Lung microvascular endothelial cell (primary cell): ENCODE measurements at regions not wholly inside any gene's neighbourhood (a gene's known extent, or its start where the extent isn't known, plus 50 kb on each side); places are given as distances from the start of the nearest gene placed in this dataset.

ENCODE experiments used
- DNase-seq, 2 donors: peaks; one replicate each; pipeline versions ENCODE4 v3.0.0 to v3.0.0-alpha.2; 2010; ENCODE audit warnings: low read depth in 2 of 2

DNA sequence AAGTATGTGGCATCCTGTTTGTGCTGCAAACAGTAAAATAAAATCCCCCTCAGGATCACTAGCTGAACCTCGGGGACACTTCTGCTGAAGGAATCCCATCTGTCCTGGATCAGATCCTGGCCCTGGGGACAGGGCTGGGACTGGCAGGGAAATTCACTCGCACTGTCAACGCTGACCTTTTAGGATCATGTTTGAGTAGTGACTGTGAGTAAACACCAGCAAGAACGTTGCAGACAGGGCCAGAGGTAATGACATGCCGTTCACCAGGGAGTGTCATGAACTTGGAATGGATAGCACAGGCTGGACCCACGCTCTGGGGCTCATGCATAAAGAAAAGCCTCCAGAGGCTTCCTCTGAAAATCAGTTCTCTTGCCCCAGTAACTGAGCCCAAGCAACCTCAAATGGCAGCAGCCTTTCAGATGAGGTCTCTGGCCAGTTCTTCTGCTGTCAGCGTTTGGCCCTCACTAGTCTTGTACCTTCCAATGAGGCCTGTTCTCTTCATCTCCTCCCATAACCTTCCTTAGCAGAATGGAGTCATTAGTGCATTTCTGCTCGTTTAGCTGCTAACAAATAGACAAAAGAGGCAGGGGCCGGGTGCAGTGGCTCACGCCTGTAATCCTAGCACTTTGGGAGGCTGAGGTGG, 51.0 kb upstream of the BARX2 start:
- no peak for DNase-seq

DNA sequence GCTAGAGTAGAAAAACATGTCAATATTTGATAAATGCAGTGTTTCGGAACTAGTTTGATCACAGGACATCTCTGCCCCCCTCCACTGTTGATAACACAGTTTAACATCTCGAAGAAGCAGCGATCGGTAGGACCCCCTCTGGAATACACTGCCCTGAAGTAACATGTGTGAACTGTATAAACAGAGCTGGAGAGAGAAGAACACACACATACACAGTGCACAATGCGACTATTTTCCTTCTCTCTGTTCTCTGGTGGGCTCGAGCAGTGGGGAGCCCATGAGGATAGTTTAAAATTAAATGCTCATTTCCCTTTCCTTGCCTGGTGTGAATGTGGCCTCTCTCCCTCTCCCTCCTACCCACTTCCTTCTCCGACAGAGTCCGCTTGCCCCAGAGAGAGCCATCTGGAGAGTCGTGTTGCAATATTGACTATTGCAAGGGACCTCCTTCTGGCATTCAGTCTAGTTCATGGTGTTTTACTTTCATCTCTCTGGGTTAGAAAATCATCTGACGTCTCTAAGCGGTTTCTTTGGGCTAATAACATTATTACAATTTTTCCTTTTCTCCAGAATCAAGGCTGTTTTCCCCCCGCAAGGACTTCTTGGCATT, 51.6 kb upstream of the BARX2 start:
- DNase-seq, result no peak

DNA sequence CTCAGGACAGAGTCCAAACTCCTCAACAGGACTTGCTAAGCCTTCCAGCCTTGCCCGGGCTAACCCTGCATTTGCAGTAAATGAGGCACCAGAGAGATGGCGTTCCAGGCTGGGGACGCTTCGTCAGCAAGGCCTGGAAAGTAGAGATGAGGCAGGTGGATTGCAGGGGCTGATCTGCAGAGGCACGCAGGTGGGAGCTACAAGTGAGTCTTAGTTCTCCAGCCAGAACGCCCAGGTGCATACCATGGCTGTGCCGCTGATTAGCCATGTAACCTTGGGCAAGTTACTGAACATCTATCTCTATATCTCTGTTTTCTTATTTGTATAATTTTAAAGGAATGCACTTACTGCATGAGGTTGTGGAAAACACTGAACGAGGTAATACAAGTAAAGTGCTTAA, 52.7 kb upstream of the BARX2 start:
- DNase-seq, result no peak

DNA sequence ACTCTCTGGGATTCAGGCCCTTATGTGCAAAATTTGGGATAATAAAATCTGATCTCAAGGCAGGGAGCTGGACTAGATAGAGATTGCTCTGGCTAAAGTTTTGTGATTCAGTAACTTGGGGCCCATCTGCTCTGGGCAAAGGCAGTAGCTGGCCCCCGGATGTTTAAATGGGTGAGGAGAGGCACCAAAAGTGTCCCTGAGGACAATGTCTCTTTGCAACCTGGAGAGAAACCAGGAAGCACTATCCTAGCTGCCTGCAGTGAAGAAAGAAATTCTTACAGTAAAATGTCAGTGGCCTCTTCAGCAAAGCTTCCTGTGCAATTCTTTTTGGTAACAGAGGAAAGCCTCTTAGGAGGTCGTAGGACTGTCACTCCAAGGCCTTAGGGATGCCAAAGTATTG, 54.6 kb upstream of the BARX2 start:
- DNase-seq, result no peak

DNA sequence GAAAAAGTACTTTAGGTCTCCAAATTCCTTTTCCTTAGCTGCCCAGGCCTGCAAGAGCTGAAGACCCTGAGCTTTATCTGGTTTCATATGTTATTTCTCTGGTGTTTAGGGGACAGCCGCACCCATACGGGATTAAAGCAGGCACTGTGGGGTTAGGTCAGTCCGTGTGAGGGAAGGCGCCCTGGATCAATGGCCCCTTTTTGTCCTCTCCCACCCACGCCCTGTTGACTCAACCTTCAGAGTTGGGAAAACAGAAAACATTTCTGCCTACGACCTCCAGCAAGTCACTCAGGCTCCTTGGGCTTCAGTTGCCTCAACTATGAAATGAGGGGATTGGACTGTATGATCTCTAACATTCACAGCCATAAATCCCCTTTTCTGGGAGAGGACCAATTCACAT, 55.2 kb upstream of the BARX2 start:
- DNase-seq, result no peak

DNA sequence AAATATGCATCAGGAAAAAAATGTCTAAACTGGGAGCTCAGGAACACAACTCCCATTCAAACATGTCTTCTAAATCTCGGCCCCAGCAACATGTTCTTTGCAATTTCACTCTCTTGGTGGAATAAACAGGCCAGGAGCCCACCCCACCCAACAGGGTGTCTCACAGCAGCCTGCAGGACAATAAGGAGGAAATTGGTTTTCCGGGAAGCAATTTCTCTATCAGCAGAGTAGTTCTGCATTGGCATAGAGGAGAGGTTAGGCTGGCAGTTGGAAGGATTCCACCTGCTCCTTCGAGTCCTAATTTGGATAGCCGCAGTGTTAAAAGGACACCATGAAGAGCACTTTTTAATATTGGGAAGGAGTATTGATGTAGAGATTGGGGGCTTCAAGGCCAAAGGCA, 55.9 kb upstream of the BARX2 start:
- DNase-seq, result no peak

DNA sequence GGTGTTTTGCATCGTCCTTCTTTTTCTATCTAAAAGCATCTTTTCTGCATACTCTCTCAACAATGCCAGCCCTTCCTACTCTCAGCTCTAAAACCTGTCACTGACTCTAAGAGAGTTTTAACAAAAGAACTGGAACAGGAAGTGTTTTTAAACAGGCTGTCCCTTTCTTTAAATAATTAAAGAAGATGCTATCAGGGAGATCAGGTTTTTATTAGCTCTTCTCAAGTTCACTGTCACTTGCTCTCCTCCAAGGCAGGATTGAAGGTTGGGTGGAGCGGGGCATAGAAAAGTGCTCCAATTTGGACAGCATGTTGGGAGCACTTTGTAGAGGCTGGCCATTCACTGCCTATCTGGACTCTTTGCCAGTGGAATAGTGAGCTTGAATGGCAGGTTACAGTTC, 56.4 kb upstream of the BARX2 start:
- no peak for DNase-seq

DNA sequence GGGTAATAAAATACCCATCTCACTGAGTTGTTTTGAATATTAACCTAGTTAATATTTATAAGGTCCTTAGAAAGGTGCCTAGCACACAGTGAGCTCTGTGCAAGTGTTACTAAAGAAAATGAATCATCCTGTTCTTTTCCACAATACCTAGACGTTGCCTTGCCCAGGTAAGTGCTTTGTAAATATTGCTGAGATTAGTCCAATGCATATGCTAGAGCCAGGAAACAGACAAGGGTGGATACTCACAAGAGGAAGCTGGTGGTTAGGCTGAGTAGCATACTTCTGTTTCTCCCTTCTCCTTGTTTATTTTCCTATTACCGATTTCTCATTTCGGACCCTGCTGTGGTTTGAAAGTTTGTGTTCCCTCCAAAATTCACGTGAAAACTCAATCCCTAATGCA, 58.1 kb upstream of the BARX2 start:
- no peak for DNase-seq

DNA sequence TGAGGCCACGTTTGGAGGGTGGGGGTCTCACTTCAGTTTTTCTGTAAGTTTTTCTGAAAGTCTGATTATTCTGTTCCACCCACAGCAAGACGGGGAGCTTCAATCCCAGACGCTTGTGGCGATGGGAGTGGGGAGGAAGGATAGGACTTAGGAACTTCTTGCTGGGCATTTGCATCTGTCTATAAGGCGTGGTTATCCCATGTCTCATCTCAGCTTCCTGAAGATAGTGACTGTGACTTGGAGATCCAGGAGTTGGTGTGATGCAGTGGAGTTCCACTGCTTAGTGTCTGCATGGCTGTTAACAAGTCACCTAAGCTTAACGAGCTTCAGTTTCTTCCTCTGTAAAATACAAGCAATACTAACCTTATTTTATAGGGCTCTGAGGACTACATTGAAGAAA, 58.9 kb upstream of the BARX2 start:
- no peak for DNase-seq

DNA sequence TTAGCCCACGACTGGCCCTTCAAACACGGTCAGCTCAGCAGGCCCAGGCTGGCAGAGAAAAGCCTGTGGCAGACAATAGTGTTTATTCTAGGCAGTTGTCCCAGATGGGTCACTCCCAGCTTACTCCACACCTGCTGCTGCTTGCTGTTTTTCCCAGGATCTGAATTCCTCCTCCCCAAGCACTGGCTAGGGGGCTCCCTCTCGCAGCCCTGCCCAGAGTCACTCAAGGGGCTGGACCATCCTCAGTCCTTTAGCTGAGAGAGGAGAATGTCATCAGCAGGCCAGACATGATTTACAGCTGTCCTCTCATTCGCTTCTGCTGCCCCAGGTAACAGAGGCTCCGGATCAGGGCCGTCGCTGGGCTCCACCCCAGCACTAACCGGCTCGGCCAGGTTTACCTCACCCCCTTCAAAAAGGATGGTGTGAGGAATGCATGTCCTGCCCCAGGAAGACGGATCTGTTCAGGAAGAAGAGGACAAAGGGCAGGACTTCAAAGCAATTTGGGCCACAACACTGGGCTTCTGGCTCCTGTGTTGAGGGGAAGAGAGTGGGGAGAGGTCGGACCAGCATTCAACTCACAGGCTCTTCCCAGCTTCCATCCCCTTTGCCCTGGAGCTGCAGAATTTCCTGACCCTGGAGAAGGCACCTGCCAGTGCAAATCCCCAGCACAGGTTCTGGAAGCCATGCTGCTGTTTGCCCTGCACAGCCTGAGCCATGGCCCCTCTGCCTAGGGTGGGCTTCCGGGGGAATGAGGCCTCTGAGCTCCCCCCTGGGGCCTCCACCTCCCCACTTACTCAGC, 59.7 kb upstream of the BARX2 start:
- no peak for DNase-seq

DNA sequence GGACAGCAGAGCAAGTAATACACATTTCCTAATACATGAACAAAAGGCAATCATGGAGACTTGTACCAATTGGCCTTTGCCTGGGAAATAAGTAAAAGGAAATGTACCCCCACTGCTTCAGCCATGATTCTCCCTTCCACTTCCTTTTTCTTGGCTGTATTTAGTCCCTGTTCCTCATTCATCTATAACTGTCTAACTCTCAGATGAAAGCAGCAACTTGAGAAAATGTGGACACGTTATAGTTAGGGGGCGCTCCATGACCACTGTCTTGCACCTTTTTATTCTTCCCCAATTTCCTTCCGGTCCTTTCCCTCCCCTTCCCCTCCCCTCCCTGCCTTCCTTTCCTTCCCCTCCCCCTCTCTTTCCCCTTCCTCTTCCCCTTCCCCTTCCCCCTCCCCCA, 61.3 kb upstream of the BARX2 start:
- no peak for DNase-seq

DNA sequence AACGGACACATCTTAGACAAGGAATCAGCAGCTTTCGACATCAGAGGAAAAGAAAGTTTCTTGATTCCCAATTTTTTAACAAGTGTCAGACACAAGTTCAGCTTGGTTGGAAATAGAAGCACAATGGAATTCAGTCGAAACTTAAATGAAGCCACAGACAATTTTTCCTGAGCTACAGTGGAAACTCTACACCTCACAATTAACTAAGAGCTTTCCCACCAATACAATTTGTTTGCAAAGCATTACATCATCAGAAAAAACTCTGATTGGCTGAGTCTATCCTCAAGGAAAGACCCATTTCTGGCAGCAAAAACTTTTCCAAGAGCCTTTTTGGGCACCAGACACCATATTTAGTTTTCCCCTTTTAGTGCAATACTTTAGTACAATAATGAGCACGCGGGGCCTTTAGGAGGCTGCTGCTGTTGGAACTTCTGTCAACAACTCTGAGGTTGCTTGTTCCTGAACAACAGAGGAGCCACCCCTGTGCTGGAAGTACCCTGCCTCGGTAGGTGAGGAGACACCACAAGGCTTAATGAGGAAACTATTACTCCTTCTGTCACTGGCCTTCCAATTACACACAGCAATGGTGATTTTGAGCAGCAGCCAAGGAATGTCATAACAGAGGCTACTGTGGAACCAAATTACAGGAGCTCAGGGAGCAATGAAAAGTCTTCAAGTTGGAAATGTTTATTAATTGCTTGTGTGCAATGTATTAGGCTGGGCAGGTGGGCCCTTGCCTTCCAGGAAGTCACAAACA, 61.9 kb upstream of the BARX2 start:
- DNase-seq, result no peak

DNA sequence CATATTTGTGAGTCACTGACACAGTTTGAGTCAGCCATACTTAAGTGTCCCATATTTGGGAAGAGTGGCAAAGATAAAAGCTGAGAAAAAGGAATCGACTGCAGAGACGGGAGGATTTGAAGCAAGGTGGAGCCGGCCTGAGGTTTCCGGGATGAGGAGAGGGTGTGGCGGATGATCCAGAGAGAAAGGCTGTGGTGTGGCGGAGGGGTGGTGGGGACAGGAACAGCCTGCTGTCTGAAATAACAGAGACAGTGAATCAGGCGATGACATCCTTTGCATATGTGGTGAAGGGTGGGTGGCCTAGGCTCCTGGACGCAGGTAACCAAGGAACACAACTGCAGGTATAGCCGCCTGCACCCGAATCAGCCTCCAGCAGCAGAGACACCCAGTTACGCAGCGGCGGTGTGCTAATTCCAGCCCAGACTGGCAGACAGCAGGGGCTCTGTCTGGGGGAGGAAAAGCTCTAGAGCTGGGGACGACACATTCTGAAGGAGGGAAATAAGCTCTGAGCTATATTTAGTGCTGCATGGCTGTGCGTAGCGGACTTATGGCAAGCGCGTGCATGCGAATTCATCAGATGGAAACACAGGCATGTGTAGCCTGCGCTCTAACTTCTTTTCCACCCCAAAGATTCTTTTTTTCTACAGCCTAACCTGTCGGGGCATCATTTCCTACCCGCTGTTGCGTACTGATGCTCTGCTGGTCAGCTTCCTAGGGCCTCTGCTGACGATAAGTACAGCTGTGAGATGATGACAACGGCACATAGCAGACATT, 62.7 kb upstream of the BARX2 start:
- DNase-seq, result no peak

DNA sequence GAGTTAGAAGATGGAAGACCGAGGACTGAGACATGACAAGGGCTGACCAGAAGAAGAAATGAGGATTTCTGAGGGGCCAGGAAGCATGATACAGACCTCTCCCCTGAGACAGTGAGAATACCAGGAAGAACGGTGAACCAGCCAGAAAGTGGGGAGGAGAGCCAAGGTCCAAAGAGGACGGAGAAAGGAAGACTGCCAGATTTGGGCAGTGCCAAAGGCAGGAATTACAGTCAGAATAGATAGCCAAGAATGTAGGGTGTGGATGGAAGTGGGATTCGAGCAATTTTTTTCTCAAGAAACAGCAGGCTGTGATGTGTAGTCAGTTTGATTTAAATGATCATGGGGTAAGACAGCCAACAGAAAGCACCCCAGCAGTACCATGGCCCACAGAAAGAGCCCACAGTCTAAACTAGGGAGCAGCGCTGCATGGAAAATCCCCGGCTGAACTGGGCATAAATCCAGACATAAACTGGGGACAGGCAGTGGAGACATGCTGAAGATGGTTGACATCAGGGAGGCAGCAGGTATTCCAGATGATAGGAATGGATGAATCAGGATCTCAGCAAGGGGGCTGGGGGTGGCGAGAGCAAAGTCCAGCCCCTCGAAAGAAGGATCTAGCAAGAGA, 67.3 kb upstream of the BARX2 start:
- DNase-seq, result no peak

DNA sequence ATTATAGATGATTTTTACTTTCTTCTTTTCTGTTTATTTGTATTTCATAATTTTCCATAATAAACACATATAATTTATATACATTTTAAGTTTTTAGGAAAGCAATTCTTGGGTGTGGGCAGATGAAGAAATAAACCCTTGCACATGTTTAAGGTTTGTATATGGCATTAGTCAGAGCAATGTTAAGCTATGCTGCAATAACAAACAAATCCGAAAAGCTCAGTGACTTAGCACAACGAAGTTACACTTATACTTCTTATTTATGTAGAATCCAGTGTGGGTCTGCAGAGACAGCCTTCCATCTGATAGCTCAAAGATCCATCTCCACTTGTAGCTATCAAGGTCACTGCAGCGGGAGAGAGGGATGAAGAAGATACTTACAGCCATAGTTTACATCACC, 68.5 kb upstream of the BARX2 start:
- no peak for DNase-seq

DNA sequence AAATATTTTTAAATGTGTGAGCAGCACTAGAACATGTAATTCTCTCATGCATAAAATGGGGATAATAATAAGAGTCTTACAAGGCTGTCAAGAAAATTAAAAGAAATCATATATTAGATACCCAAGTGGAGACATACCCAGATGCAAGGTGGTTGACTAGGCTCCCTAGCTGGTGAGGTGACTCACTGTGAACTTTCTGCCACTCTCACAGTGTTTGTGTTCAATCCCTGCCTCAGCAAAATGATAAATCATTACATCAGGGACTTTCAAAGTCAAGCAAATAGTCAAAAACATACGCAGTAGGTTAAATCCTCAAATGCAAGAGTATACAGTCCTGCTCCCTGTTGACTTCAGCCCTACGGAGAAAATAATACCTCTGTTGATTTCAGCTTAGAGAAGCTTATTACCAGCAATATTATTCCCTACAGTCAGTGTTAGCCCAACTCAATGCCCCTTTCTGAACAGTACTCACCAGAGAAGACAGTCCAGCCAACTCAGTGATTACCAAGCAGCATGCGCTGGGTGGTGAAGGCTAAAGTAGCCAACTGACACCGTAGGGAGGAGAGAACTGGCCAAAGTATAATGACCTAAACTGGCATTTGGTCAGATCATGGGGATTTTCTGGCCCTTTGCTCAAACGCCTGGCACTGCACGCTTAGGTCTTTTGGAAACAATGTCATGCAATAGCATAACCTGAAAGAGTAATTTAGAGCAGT, 73.1 kb upstream of the BARX2 start:
- DNase-seq, result no peak

DNA sequence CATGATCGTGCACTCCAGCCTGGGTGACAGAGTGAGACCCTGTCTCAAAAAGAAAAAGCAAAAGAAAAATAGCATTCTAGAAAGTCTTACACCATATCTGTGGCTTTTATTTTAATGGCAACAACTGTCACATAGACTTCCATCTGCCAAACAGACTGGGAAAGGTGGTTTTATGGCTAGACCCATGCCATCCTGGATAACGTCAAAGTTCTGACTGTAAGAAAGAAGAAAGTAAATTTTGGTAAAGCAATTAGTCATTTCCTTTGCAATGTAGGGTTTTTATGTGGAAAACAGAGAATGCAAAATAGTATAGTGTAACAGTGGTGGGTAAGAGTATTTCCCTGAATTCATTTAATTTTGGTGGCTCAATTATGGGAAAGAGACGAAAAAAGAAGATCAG, 75.5 kb upstream of the BARX2 start:
- no peak for DNase-seq

DNA sequence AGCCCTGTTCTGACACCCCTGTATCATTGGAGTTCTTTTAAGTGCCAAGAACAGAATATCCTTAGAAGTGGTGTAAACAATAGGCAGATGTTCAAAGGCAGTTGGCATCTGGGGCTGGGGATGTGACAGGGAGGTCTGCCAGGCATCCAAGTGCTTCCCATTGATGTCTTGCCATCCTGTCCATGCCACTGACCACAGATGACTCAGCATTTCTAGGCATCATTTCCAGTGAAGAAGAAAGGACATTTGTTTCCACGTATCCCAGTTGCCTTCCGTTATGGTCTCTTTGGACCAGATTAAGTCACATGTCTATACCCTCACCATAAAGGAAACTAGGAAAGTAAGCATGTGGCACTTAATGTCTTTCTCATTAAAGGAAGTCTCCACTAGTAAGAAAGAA, 76.7 kb upstream of the BARX2 start:
- no peak for DNase-seq

DNA sequence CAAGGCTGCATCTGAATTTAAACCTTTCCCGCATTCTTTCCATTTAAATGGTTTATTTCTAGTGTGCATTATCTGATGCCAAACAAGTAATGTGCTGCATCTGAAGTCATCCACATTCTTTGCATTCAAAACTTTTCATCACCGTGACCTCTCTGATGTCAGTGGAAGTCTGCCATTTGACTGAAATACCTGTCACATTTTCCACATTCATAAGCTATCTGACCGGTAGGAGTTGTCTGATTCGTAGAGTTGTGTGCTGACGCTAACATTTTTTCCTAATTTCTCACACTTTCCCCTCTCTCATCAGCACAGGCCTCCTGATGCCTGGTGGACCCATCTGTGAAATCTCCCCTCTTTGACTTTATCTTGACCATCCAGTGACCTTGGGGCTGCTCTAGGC, 79.9 kb upstream of the BARX2 start:
- DNase-seq, result peak in 1 of 2 donors; percentile 92

DNA sequence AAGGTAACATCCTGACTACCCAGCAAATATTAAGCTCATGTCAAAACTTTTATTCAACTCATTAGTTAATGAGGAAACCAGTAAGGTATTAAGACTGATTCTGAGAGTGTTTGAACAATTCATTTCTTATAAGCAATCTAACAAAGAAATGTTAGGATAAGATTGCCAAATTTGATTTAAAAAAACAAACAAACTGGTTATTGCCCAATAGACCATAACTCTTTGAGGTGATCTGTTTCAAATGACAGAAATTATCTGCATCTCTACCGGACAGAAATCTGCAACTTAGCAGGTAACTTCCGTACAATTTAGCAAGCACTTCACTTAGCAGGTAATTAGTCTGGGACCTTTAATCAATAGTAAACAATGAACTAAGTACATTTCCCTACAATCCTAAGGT, 82.9 kb upstream of the BARX2 start:
- no peak for DNase-seq
